GM18499 (cell line): ENCODE measurements at regions not wholly inside any gene's neighbourhood (a gene's known extent, or its start where the extent isn't known, plus 50 kb on each side); places are given as distances from the start of the nearest gene placed in this dataset.

Experiments
- ATAC-seq: cut with Tn5 transposase; IDR thresholded peaks from one replicate; pipeline ENCODE4 v1.9.1; 2021; ENCODE audit warnings: moderate number of reproducible peaks; ENCODE audit not compliant: insufficient read depth, unreplicated experiment

- ATAC-seq, result peak; percentile 89
Observed at GRCh38 chr13:88919970-88920628, 1248.9 kb downstream of the SLITRK5 start.

- ATAC-seq, result no peak
Observed at GRCh38 chr13:88925954-88926353, 1254.8 kb downstream of the SLITRK5 start.

DNA sequence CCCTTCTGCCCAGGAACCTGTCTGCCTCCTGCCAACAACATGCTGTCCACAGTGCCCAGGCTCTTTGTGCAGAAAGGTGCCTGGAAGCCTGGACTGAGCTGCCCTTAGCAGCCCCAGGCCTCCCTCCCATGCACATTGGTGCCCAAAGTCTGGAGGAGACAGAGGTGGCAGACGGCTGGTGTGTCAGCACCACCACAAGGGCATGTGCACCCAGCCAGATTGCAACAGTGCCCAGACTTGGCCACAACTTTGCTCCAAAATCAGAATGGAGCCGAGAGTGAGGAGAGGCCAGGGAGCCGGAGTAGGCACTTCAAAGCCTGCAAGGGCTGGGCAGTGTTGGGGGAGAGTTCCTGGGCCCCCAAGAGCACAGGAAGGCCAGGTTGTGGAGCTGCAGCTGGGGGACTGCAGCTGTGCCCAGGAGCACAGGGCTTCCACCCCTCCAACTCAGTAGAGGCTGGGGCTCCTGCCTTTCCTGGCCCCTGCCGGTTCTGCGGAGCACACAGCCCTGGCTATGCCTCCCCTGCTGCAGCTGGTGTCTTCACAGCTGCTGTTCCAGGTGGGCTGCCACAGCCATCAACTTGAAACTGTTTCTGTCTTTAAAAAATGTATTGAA lies 1255.8 kb downstream of the SLITRK5 start:
- ATAC-seq, result no peak

DNA sequence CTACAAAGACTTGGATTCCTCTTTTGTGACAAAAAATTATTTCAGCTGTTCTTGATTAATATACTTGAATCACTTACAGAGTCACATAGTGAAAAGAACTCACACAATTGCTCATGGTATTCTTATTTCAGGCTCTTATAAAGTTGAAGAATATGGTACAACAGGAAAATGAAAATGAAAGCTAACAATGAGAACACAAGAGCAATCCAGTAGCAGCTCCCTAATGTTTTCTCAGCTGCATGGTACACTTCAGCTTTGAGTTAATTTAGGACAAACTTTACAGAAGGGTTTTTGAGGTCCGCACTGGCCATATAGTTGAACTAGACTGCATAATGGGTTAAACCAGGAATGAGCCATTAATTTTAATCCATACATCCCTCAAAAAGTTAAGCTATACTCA lies 1261.8 kb downstream of the SLITRK5 start:
- no peak for ATAC-seq

DNA sequence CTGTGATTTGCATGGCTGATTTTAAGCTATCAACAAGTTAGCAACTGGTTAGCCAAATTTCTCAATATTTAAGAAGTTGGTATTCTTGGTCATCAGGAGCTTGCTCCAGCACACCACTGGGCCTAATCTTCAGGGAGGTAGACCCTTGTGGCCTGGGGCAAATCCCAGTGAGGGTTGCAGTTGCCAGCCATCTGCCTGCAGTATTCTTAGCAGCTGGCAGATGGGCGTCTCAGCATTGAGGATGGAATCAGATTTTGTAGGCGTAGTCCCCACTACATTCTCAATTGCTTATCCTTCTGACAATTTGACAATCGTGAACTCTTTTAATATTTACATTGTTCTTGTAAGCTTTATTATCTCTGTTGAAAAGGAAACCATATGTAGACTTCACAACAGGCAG lies 1266.2 kb downstream of the SLITRK5 start:
- no peak for ATAC-seq

GRCh38 chr13:88945793-88946192 lies 1274.6 kb downstream of the SLITRK5 start:
- ATAC-seq, result no peak

- ATAC-seq, result no peak
Observed at GRCh38 chr13:88948501-88948900, 1277.3 kb downstream of the SLITRK5 start.

DNA sequence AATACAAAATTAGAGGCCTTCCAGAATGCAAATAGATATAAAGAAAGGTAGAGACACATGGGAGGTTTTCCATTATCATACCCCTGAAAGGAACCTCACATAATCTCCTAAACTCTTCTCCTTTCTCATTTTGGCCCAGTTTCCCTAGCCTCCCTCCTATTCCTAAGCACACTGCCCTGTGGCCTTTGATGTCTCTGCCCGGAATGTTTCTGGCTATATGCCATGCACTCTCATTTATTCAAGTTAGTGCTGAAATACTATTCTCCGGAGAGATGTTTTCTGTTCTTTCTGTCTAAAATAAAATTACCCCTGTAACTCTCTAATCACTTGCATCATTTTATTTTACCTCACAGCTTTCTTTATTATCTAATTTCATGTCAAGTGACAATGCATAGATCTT lies 1287.7 kb downstream of the SLITRK5 start:
- ATAC-seq, result no peak

DNA sequence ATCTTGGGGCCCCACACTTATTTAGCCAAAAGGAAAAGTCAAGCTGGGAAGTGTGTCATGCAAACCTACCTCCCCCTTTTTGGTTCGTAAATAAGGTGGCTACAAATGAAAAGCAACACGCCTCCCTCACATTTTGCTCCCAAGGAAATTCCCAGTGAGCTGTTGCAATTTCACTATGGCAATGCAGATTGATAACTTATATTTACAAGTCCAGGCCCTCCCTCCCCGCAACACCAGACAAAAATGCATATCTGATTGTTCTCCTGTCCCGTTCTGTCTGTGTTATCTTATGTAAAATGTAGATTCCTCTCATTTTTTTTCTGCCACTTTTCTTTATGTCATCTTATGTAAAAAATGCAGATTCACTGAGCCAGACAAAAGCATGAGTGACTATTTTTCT lies 1305.3 kb downstream of the SLITRK5 start:
- no peak for ATAC-seq

- no peak for ATAC-seq
Observed at GRCh38 chr13:88978607-88979006, 1307.4 kb downstream of the SLITRK5 start.

DNA sequence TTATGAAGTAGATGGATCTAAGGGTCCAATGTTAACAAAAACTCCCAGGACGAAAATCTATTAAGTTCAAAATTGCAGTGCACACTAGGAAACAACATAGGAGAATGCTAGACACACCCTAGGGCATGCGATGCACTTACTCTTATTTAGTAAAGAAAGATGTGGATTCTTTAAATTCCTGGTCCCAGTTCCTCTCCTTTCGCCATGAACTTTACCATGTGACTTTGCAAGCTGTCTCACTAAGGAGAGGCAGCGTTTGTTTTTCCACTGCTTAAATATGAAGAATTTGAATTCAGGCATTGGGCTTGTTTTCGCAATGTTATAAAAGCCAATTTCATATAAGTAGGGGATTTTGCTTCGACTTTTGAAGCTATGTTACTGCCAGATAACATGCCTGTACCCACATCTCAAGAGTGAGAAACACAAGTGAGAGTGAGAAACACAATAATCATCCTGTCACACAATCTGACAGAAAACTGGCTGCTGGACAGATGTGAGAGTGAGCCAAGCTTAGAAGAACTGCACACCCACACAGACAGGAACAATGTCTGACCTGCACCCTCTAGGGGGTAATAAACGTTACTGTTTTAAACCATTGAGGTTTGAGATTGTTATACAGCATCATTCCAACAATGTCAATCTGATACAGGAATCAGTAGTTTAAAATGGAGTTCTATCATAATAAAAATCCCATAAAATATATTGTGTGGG lies 1308.4 kb downstream of the SLITRK5 start:
- ATAC-seq, result no peak

- no peak for ATAC-seq
Observed at GRCh38 chr13:89003656-89004055, 1332.5 kb downstream of the SLITRK5 start.

- no peak for ATAC-seq
Observed at GRCh38 chr13:89011615-89012014, 1340.4 kb downstream of the SLITRK5 start.

DNA sequence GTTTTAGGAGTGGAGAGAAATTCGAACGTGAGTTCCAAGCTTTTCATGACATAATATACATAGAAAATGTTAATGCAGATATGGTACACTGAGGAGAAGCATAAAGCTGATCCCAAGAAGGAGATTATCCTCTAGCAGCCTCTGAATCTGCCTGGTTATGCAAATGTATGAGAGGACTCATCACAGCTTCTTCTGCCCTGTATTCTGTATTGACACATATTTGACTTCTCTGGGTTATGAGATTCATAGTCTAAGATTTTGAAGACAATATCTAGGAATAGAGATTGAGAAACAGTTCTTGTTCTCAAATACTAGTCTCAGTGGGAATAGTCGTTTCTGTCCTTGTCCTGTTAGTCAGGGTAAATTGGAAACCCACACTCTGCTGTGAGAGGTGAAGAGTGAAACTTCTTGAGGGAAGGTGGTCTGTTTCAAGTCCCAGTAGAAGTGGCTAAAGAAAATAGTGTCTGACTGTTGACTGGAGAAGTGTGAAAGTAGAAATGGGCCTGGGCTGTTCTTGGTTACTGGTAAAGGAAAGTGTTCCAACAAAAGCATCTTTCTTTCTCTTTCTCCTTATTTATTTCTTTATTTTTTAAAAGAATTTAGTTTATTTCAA lies 1356.6 kb downstream of the SLITRK5 start:
- ATAC-seq, result no peak

GRCh38 chr13:89029062-89029461 lies 1357.9 kb downstream of the SLITRK5 start:
- no peak for ATAC-seq

DNA sequence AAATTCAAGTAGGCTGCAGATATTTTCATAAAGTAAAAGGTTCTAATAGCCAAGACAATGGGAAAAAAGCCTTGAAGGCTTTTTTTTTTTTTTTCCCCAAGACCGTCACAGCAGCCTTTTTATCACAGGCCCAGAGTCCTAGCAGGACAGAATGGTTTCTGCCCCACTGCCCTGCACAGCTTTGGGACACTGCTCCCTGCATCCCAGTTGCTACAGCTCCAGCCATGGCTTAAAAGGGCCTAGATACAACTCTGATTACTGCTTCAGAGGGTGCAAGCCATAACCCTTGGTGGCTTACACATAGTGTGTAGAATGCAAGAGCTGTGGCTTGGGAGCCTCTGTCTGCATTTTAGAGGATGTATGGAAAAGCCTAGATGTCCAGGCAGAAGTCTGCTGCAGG lies 1362.8 kb downstream of the SLITRK5 start:
- no peak for ATAC-seq

DNA sequence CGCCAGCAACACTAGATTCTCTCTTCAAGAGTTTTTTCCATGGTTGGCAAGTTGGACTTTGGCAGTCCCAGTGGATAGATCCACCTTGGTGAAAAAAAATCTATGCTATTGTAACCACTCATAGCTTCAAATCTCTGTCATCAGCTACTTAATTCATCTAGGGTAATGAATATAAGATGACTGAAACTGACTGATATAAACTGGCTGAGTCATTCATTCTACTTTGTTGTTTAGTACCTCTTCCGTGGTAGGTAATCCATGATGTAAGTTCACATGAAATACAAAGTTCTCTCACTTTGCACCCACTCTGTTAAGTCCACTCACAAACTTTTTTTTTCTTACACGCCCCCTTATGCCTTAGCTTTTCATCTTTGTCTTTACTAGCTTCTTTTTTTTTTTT lies 1381.5 kb downstream of the SLITRK5 start:
- no peak for ATAC-seq

GRCh38 chr13:89053418-89053817 lies 1382.2 kb downstream of the SLITRK5 start:
- no peak for ATAC-seq

GRCh38 chr13:89057274-89057673 lies 1386.1 kb downstream of the SLITRK5 start:
- no peak for ATAC-seq

DNA sequence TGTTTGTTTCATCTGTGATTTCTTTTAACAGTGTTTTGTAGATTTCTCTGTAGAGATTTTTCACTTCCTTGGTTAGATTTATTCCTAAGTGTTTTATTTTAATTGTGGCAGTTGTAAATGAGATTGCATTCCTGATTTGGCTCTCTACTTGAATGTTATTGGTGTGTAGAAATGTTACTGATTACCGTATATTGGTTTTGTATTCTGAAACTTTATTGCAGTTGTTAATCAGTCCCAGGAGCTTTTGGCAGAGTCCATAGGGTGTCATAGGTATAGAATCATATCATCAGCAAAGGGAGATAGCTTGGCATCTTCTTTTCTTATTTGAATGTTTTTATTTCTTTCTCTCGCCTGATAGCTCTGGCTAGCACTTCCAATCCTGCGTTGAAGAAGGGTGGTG lies 1386.7 kb downstream of the SLITRK5 start:
- no peak for ATAC-seq

DNA sequence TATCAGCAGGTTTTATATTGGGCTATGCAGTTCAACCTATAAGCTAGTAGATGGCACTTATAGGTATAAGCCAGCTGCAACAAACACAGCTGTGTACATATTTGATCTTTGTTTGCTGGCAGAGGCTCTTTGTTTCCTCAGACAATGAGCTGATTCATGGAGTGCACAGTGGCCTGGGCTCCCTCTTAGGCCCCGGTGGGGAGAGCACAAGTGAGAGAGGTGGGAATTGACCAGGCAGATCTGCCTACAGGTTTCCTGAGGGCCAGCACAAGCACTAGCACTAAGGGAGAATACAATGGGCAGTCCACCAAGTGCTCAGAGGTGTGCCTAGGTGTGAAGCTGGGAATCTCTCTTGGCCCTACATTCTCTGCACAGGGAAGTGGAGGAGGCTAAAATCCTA lies 1390.7 kb downstream of the SLITRK5 start:
- ATAC-seq, result no peak
